SK-N-MC (cell line): ENCODE measurements at regions not wholly inside any gene's neighbourhood (a gene's known extent, or its start where the extent isn't known, plus 50 kb on each side); places are given as distances from the start of the nearest gene placed in this dataset.

Source experiments
- DNase-seq: peaks from one replicate; pipeline ENCODE4 v3.0.0-alpha.2; 2011; ENCODE audit warnings: low read depth, low spot score
- H3K27ac ChIP-seq: fragments of 200-600 bp; sonication (generic); 2 replicates; pipeline ENCODE4 v1.5.1; 2016; ENCODE audit warnings: mixed run types
- H3K36me3 ChIP-seq: fragments of 200-600 bp; sonication (generic); 2 replicates; pipeline ENCODE4 v1.6.1; 2017; ENCODE audit warnings: antibody characterized with exemption, low read length, mixed read lengths; ENCODE audit not compliant: insufficient read depth
- H3K4me3 ChIP-seq: fragments of 200-600 bp; sonication (generic); 2 replicates; pipeline ENCODE4 v1.5.1; 2016
- H3K9ac ChIP-seq: fragments of 200-600 bp; sonication (generic); 2 replicates; pipeline ENCODE4 v1.8.0; 2017; ENCODE audit warnings: mixed run types, mixed read lengths; ENCODE audit not compliant: insufficient read length
- H3K9me3 ChIP-seq: fragments of 200-600 bp; sonication (generic); 2 replicates; pipeline ENCODE4 v1.6.1; 2017; ENCODE audit warnings: low read depth, mild to moderate bottlenecking, antibody characterized with exemption, low read length, moderate library complexity, mixed read lengths
- EZH2 ChIP-seq: fragments of 200-600 bp; sonication (generic); IDR thresholded peaks from one replicate; pipeline ENCODE4 v1.6.1; 2017; ENCODE audit warnings: antibody characterized with exemption
- FOXP2 ChIP-seq: optimal IDR thresholded peaks from 2 replicates; pipeline ENCODE3; 2011; ENCODE audit warnings: mild to moderate bottlenecking, moderate library complexity; ENCODE audit not compliant: insufficient read depth; ENCODE audit errors: extremely low read length, control extremely low read depth
- POLR2AphosphoS5 ChIP-seq: IDR thresholded peaks from 2 replicates; pipeline ENCODE4 v1.6.1; 2012; ENCODE audit warnings: mild to moderate bottlenecking, low read depth, low read length, borderline replicate concordance

GRCh38 chr5:155594270-155594669, 580.7 kb downstream of the KIF4B start:
- Histone ChIP-seq H3K9ac (no peak overlapping the region), H3K36me3 (no peaks in the 10 kb centered on the region), H3K27ac (no peak overlapping the region), H3K9me3 (no peaks in the 10 kb centered on the region), H3K4me3 (no peak overlapping the region)
- TF ChIP-seq FOXP2 (no peak), POLR2AphosphoS5 (no peak), EZH2 (no peak)
- DNase-seq: no peak

GRCh38 chr5:155595791-155596190, 582.2 kb downstream of the KIF4B start:
- H3K36me3 ChIP-seq: no peaks in the 10 kb centered on the region
- H3K9ac ChIP-seq: no peak overlapping the region
- TF ChIP-seq FOXP2 (no peak), POLR2AphosphoS5 (no peak), EZH2 (no peak)
- H3K27ac ChIP-seq: no peak overlapping the region
- H3K4me3 ChIP-seq: no peak overlapping the region
- no peak for DNase-seq
- no peaks in the 10 kb centered on the region for H3K9me3 ChIP-seq

DNA sequence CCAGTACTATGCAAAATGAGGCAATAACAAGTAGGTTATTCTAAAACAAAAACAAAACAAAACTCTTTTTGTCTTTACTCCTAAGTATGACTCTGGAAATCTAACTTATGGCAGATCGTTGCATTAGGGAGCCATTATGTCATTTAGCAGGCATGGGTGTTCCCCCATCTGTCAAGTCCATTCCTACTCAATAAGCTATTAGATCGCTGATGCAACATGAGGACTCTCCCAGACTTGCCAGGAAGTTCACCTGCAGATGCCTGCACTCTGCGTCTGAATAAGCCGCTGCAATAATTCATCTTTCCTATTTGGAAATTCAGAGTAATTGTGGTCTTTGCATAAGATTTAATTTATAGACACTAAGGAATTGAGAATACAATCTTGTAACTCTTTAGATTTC, 585.0 kb downstream of the KIF4B start:
- Histone ChIP-seq H3K9ac (no peak overlapping the region), H3K27ac (no peak overlapping the region), H3K4me3 (no peak overlapping the region), H3K9me3 (no peaks in the 10 kb centered on the region), H3K36me3 (no peaks in the 10 kb centered on the region)
- DNase-seq: no peak
- TF ChIP-seq EZH2 (no peak), FOXP2 (no peak), POLR2AphosphoS5 (no peak)

DNA sequence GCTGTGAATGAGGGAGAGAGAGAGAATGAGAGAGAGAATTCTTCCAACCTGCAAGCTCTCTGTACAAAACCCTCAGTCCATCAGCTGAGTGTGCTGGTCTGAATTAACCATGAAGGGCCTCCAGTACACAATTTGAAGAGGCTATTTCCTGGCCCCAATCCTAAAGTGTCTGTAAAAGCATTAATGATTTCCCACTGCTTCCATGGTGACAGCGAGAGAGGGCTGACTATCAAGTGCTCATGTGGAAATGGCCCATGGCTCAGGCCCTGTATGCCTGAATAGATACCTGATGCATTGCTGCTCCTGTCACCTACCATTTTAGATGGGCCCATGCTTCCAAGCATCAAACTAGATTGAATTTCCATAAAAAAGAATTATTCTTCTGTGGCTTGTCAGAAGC, 592.4 kb downstream of the KIF4B start:
- DNase-seq: no peak

GRCh38 chr5:155616779-155617392, 603.3 kb downstream of the KIF4B start:
- DNase-seq: peak; percentile 8
- TF ChIP-seq FOXP2 (no peak), POLR2AphosphoS5 (no peak), EZH2 (no peak)
- Histone ChIP-seq H3K27ac (no peak overlapping the region), H3K4me3 (no peak overlapping the region), H3K36me3 (no peaks in the 10 kb centered on the region), H3K9me3 (no peaks in the 10 kb centered on the region), H3K9ac (no peak overlapping the region)

More for the DNA sequence above, 592.4 kb downstream of the KIF4B start:
- H3K27ac ChIP-seq: no peak overlapping the region
- TF ChIP-seq EZH2: no peak
- TF ChIP-seq POLR2AphosphoS5: no peak
- no peak for TF ChIP-seq FOXP2
- H3K9me3 ChIP-seq: no peaks in the 10 kb centered on the region
- H3K4me3 ChIP-seq: no peak overlapping the region
- no peak overlapping the region for H3K9ac ChIP-seq
- no peaks in the 10 kb centered on the region for H3K36me3 ChIP-seq

- Histone ChIP-seq H3K36me3 (no peaks in the 10 kb centered on the region), H3K4me3 (no peak overlapping the region), H3K9ac (no peak overlapping the region), H3K27ac (no peak overlapping the region), H3K9me3 (no peaks in the 10 kb centered on the region)
- DNase-seq: no peak
- TF ChIP-seq POLR2AphosphoS5: no peak
- no peak for TF ChIP-seq EZH2
- TF ChIP-seq FOXP2: no peak
Observed at GRCh38 chr5:155619688-155620087, 606.1 kb downstream of the KIF4B start.

GRCh38 chr5:155620821-155621410, 607.4 kb downstream of the KIF4B start:
- Histone ChIP-seq H3K4me3 (no peak overlapping the region), H3K27ac (no peak overlapping the region), H3K36me3 (no peaks in the 10 kb centered on the region), H3K9ac (no peak overlapping the region), H3K9me3 (no peaks in the 10 kb centered on the region)
- TF ChIP-seq POLR2AphosphoS5: no peak
- DNase-seq: no peak

- no peaks in the 10 kb centered on the region for H3K36me3 ChIP-seq
- no peak for DNase-seq
- no peak overlapping the region for H3K4me3 ChIP-seq
- H3K9ac ChIP-seq: no peak overlapping the region
- H3K27ac ChIP-seq: no peak overlapping the region
- no peaks in the 10 kb centered on the region for H3K9me3 ChIP-seq
- TF ChIP-seq POLR2AphosphoS5: no peak
- no peak for TF ChIP-seq FOXP2
- TF ChIP-seq EZH2: no peak
Observed at GRCh38 chr5:155624597-155625241, 611.2 kb downstream of the KIF4B start.
